IMR-90 (cell line): ENCODE measurements at regions not wholly inside any gene's neighbourhood (a gene's known extent, or its start where the extent isn't known, plus 50 kb on each side); places are given as distances from the start of the nearest gene placed in this dataset.

ENCODE experiments used
- ATAC-seq: fragments of 200-7000 bp; cut with Tn5 transposase; 2 replicates; pipeline ENCODE4 v1.9.1; 2020; ENCODE audit warnings: low read depth, mild to moderate bottlenecking, moderate library complexity
- BruUV-seq: library from RNA; stranded (reverse); fragments of 400-500 nt; replicated peaks from 2 replicates; lab custom pipeline; 2021; lab: Mats Ljungman, UMichigan
- CTCF ChIA-PET: fragments of 300-600 bp; formaldehyde crosslinking; extraction: SDS; loops from one replicate; lab custom pipeline; 2021; ENCODE audit warnings: antibody characterized with exemption; lab: Yijun Ruan, JAX
- POLR2A ChIA-PET: fragments of 300-600 bp; sonication (Branson Sonifier 250); formaldehyde crosslinking; loops from one replicate; lab custom pipeline; 2022; ENCODE audit warnings: antibody characterized with exemption; ENCODE audit not compliant: unreplicated experiment; lab: Charles Lee
- DNase-seq: peaks from one replicate; pipeline ENCODE4 v3.0.0; 2013
- H2AFZ ChIP-seq: replicated peaks from 2 replicates; pipeline ENCODE3; 2013; ENCODE audit warnings: low read length, mild to moderate bottlenecking; ENCODE audit not compliant: poor library complexity
- H2AK5ac ChIP-seq: 2 replicates; pipeline ENCODE4 v1.6.1; 2013; ENCODE audit warnings: low read depth, low read length, inconsistent platforms
- H2AK9ac ChIP-seq: replicated peaks from 2 replicates; pipeline ENCODE3; 2013; ENCODE audit warnings: mild to moderate bottlenecking, low read depth, low read length, moderate library complexity; ENCODE audit not compliant: poor library complexity
- H2BK120ac ChIP-seq: 2 replicates; pipeline ENCODE4 v1.6.1; 2013; ENCODE audit warnings: low read depth, low read length, inconsistent platforms
- H2BK15ac ChIP-seq: 3 replicates; pipeline ENCODE4 v1.6.1; 2013; ENCODE audit warnings: low read depth, low read length, inconsistent platforms
- H2BK20ac ChIP-seq: 2 replicates; pipeline ENCODE4 v1.6.1; 2013; ENCODE audit warnings: low read depth, mild to moderate bottlenecking, inconsistent platforms, low read length, moderate library complexity
- H2BK5ac ChIP-seq: 2 replicates; pipeline ENCODE4 v1.6.1; 2013; ENCODE audit warnings: mild to moderate bottlenecking, low read depth, low read length, inconsistent platforms; ENCODE audit not compliant: poor library complexity, severe bottlenecking
- H3K14ac ChIP-seq: replicated peaks from 2 replicates; pipeline ENCODE4 v1.6.1; 2013; ENCODE audit warnings: low read depth, low read length, inconsistent platforms
- H3K18ac ChIP-seq: 2 replicates; pipeline ENCODE4 v1.6.1; 2013; ENCODE audit warnings: low read depth, low read length, control low read depth
- H3K23ac ChIP-seq: 2 replicates; pipeline ENCODE4 v1.6.1; 2013; ENCODE audit warnings: low read depth, low read length, inconsistent platforms
- H3K27ac ChIP-seq: 2 replicates; pipeline ENCODE4 v1.5.1; 2013; ENCODE audit warnings: mild to moderate bottlenecking, control low read depth, low read length; ENCODE audit not compliant: insufficient read depth
- H3K27me3 ChIP-seq: 2 replicates; pipeline ENCODE4 v1.6.1; 2013; ENCODE audit warnings: low read length; ENCODE audit not compliant: control insufficient read depth, insufficient read depth
- H3K36me3 ChIP-seq: 2 replicates; pipeline ENCODE4 v1.6.1; 2013; ENCODE audit warnings: low read length, mixed read lengths; ENCODE audit not compliant: control insufficient read depth, insufficient read depth
- H3K4ac ChIP-seq: 2 replicates; pipeline ENCODE4 v1.6.1; 2013; ENCODE audit warnings: low read depth, low read length, inconsistent platforms
- H3K4me1 ChIP-seq: 2 replicates; pipeline ENCODE4 v1.6.1; 2013; ENCODE audit warnings: low read length, mixed read lengths; ENCODE audit not compliant: control insufficient read depth, insufficient read depth
- H3K4me2 ChIP-seq: 2 replicates; pipeline ENCODE4 v1.6.1; 2013; ENCODE audit warnings: low read depth, mild to moderate bottlenecking, control low read depth, low read length, moderate library complexity
- H3K4me3 ChIP-seq: 2 replicates; pipeline ENCODE4 v1.5.1; 2013; ENCODE audit warnings: low read depth, mild to moderate bottlenecking, control low read depth, low read length, moderate library complexity; ENCODE audit not compliant: insufficient read depth
- H3K56ac ChIP-seq: 2 replicates; pipeline ENCODE4 v1.6.1; 2013; ENCODE audit warnings: low read length, inconsistent platforms; ENCODE audit not compliant: insufficient read depth; ENCODE audit errors: extremely low read depth
- H3K79me1 ChIP-seq, 2 experiments: 2 replicates each; pipeline ENCODE4 v1.6.1; 2013; ENCODE audit warnings: low read length in 2 of 2, inconsistent platforms in 1 of 2, low read depth in 1 of 2
- H3K9ac ChIP-seq: 2 replicates; pipeline ENCODE4 v1.6.1; 2013; ENCODE audit warnings: low read depth, low read length, control low read depth
- H3K9me1 ChIP-seq: 2 replicates; pipeline ENCODE4 v1.6.1; 2013; ENCODE audit warnings: low read length, inconsistent platforms; ENCODE audit not compliant: insufficient read depth
- H3K9me3 ChIP-seq: 2 replicates; pipeline ENCODE4 v1.6.1; 2013; ENCODE audit warnings: low read length; ENCODE audit not compliant: control insufficient read depth, insufficient read depth
- H4K20me1 ChIP-seq: 2 replicates; pipeline ENCODE4 v1.6.1; 2013; ENCODE audit warnings: low read length, inconsistent platforms; ENCODE audit not compliant: insufficient read depth
- H4K5ac ChIP-seq: 2 replicates; pipeline ENCODE4 v1.6.1; 2013; ENCODE audit warnings: mild to moderate bottlenecking, low read depth, low read length, control low read depth
- H4K8ac ChIP-seq, 2 experiments: 2 replicates each; pipeline ENCODE4 v1.6.1; 2013; ENCODE audit warnings: low read depth in 2 of 2, low read length in 2 of 2, control low read depth in 1 of 2, inconsistent platforms in 1 of 2
- H4K91ac ChIP-seq: 2 replicates; pipeline ENCODE4 v1.6.1; 2013; ENCODE audit warnings: low read depth, low read length, inconsistent platforms; ENCODE audit not compliant: insufficient read depth
- BHLHE40 ChIP-seq: fragments of 150-350 bp; IDR thresholded peaks from 2 replicates; pipeline ENCODE4 v1.6.1; 2016; ENCODE audit warnings: mild to moderate bottlenecking, low read depth, low read length
- CHD1 ChIP-seq: IDR thresholded peaks from 2 replicates; pipeline ENCODE4 v1.6.1; 2012; ENCODE audit warnings: low read depth, low read length, improper control_type of control experiment
- FOS ChIP-seq: fragments of 150-350 bp; IDR thresholded peaks from 2 replicates; pipeline ENCODE4 v1.6.1; 2016; ENCODE audit warnings: low read depth, low read length
- MAFK ChIP-seq: IDR thresholded peaks from 2 replicates; pipeline ENCODE4 v1.6.1; 2012; ENCODE audit warnings: low read depth, low read length, improper control_type of control experiment
- MAZ ChIP-seq: IDR thresholded peaks from 2 replicates; pipeline ENCODE4 v1.6.1; 2012; ENCODE audit warnings: low read depth, mild to moderate bottlenecking, low read length, improper control_type of control experiment, moderate library complexity, borderline replicate concordance
- RAD21 ChIP-seq: IDR thresholded peaks from 2 replicates; pipeline ENCODE4 v1.6.1; 2012; ENCODE audit warnings: low read length, improper control_type of control experiment
- RCOR1 ChIP-seq: IDR thresholded peaks from 2 replicates; pipeline ENCODE4 v1.6.1; 2012; ENCODE audit warnings: mild to moderate bottlenecking, low read length, improper control_type of control experiment; ENCODE audit not compliant: insufficient replicate concordance
- WGBS, 2 experiments: methylation state at CpG; one replicate each; pipeline versions ENCODE4 v1.1.5 to v1.1.7; 2013; ENCODE audit warnings: missing lambda C conversion rate in 2 of 2; ENCODE audit not compliant: insufficient read length in 1 of 2; ENCODE audit errors: extremely low coverage in 2 of 2; 5-methylcytosine and 5-hydroxymethylcytosine counted together
- dilution Hi-C: fragments of 300-500 bp; cut with HindIII; formaldehyde crosslinking; loops from one replicate; pipeline ENCODE4 v1.14.3; 2018; ENCODE audit warnings: low sequenced_read_pairs; ENCODE audit not compliant: unreplicated experiment
- in situ Hi-C: fragments of 300-500 bp; cut with MboI; formaldehyde crosslinking; loops from 3 replicates; pipeline ENCODE4 v1.14.3; 2019; ENCODE audit warnings: low sequenced_read_pairs, inconsistent platforms, mixed read lengths
- intact Hi-C: fragments of 100-400 bp; cut with micrococcal nuclease; formaldehyde crosslinking; loops from 2 replicates; pipeline ENCODE4 v1.10.0; 2022
- TF ChIP-seq, protein P1 (sequence below): fragments of 150-350 bp; IDR thresholded peaks from 2 replicates; pipeline ENCODE4 v1.6.1; 2017; ENCODE audit warnings: mild to moderate bottlenecking, antibody characterized with exemption, low read length, low read depth

DNA sequence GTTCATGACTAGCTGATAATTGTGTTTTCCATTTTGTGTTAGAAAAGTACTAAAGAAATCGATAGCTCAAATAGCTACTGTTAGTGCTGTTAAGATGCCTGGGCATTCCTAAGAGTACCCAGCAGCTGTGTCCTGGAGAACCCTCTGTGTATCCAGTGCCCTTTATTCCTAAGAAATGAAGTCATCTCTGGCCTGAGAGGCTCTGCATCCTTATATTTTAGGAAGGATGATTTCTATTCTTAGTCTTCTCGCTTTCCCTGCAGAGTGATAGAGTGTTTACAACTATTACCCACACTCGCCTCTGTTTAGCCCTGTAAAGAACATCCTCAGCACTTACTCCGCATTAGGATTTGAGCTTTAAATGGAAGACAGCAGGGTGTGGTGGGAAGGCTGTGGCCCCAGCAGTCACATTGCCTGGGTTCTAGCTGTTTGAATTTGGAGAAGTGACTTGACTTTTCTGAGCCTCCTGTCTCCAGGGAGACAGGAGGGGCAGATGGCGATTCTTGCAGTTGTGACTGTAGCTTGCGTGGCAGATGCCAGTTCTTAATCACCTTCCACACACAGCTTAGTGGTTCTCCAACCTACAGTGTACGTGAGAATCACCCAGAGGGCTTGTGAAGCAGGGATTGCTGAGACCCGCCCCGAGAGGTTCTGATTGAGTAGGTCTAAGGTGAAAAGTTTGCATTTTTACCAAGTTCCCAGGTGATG, 177.2 kb upstream of the PITX1 start:
- Histone ChIP-seq H3K27ac (no peak overlapping the region), H3K9me3 (no peaks in the 10 kb centered on the region)
- POLR2A ChIA-PET, result interaction anchor here (0.5 to 1.0 kb wide), 2 partner anchors 22 to 23 kb away, joined by 4 to 6 read pairs; no protein-coding TSS in a partner anchor

More for the DNA sequence above, 177.2 kb upstream of the PITX1 start:
- H4K5ac ChIP-seq, result peak overlapping the region; percentile 72; the same call in 1 of the 2 replicates
- peak overlapping the region; percentile 98 for H3K4ac ChIP-seq
- peak overlapping the region; percentile 89; the same call in 2 of the 3 replicates for H2BK15ac ChIP-seq
- peak overlapping the region; percentile 100 for H2AK5ac ChIP-seq
- in situ Hi-C loops, result no loop called here
- H4K20me1 ChIP-seq, result no peaks in the 10 kb centered on the region
- H3K23ac ChIP-seq, result peak overlapping the region; percentile 97; the same call in 1 of the 2 replicates
- dilution Hi-C loops, result no loop called here
- H3K36me3 ChIP-seq, result no peaks in the 10 kb centered on the region
- peak overlapping the region; percentile 95 for H2BK20ac ChIP-seq
- H2BK5ac ChIP-seq, result peak overlapping the region; percentile 98
- H3K4me1 ChIP-seq, result peaks cover 46% of the 10 kb centered on the region
- no peak overlapping the region for H3K4me3 ChIP-seq
- peaks cover 40% of the 10 kb centered on the region for H3K9me1 ChIP-seq
- peak; percentile 38 for DNase-seq
- peak overlapping the region; percentile 74 for H2AFZ ChIP-seq
- no peaks in the 10 kb centered on the region for H3K27me3 ChIP-seq
- intact Hi-C loops, result no loop called here
- 88% methylated on average over 1 of the region's 9 CpGs; no CpG with 5 or more reads in 1 of the 2 experiments for WGBS, 2 experiments
- H2BK120ac ChIP-seq, result peak overlapping the region; percentile 98
- H3K56ac ChIP-seq, result peak overlapping the region; percentile 57; the same call in 1 of the 2 replicates
- H4K91ac ChIP-seq, result peak overlapping the region; percentile 99
- H2AK9ac ChIP-seq, result peak overlapping the region; percentile 19
- H3K4me2 ChIP-seq, result peak overlapping the region; percentile 11
- TF ChIP-seq RCOR1 (no peak), CHD1 (no peak), MAFK (no peak), FOS (no peak), BHLHE40 (no peak), RAD21 (no peak), MAZ (no peak)
- TF ChIP-seq, protein P1, sequence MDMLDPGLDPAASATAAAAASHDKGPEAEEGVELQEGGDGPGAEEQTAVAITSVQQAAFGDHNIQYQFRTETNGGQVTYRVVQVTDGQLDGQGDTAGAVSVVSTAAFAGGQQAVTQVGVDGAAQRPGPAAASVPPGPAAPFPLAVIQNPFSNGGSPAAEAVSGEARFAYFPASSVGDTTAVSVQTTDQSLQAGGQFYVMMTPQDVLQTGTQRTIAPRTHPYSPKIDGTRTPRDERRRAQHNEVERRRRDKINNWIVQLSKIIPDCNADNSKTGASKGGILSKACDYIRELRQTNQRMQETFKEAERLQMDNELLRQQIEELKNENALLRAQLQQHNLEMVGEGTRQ, result no peak
- H3K18ac ChIP-seq, result peak overlapping the region; percentile 98; the same call in 1 of the 2 replicates
- H3K79me1 ChIP-seq, result peaks cover 3 to 33% of the 10 kb centered on the region in 2 experiments; a peak in 3 of 4 replicates
- ATAC-seq, result peak; percentile 22
- CTCF ChIA-PET, result interaction anchor here (1.1 to 1.7 kb wide), 2 partner anchors 16 to 54 kb away, joined by 3 to 4 read pairs; no protein-coding TSS in a partner anchor
- no peak overlapping the region for H3K9ac ChIP-seq
- peak overlapping the region; percentile 96 for H3K14ac ChIP-seq
- BruUV-seq, result no TSS peak
- peak overlapping the region; percentile 93 to 97 for H4K8ac ChIP-seq
